H9 (cell line): ENCODE measurements at regions not wholly inside any gene's neighbourhood (a gene's known extent, or its start where the extent isn't known, plus 50 kb on each side); places are given as distances from the start of the nearest gene placed in this dataset.

Experiments used
- DNase-seq: peaks from one replicate; pipeline ENCODE4 v3.0.0-alpha.2; 2017
- H2AFZ ChIP-seq: one replicate; pipeline ENCODE4 v1.6.1; 2013; ENCODE audit warnings: mild to moderate bottlenecking, low read length, control low read depth, moderate library complexity
- H2AK5ac ChIP-seq: 2 replicates; pipeline ENCODE4 v1.6.1; 2013; ENCODE audit warnings: low read length, control low read depth, mixed read lengths; ENCODE audit not compliant: insufficient read length
- H2BK120ac ChIP-seq: one replicate; pipeline ENCODE4 v1.6.1; 2013; ENCODE audit warnings: low read depth, mild to moderate bottlenecking, low read length, control low read depth, inconsistent platforms; ENCODE audit not compliant: poor library complexity, severe bottlenecking
- H2BK12ac ChIP-seq: 2 replicates; pipeline ENCODE4 v1.6.1; 2013; ENCODE audit warnings: low read length, control low read depth, mixed read lengths, low read depth; ENCODE audit not compliant: insufficient read length
- H2BK15ac ChIP-seq: 2 replicates; pipeline ENCODE4 v1.6.1; 2013; ENCODE audit warnings: low read depth, low read length, control low read depth
- H2BK20ac ChIP-seq: one replicate; pipeline ENCODE4 v1.6.1; 2013; ENCODE audit warnings: low read depth, mild to moderate bottlenecking, low read length, control low read depth, inconsistent platforms; ENCODE audit not compliant: poor library complexity, severe bottlenecking
- H2BK5ac ChIP-seq: 2 replicates; pipeline ENCODE4 v1.6.1; 2013; ENCODE audit warnings: low read length, control low read depth, mixed read lengths; ENCODE audit not compliant: insufficient read length
- H3K14ac ChIP-seq: 2 replicates; pipeline ENCODE4 v1.6.1; 2013; ENCODE audit warnings: low read length, control low read depth; ENCODE audit not compliant: insufficient read depth
- H3K18ac ChIP-seq: 2 replicates; pipeline ENCODE4 v1.6.1; 2013; ENCODE audit warnings: low read depth, mild to moderate bottlenecking, mixed read lengths, low read length, control low read depth; ENCODE audit not compliant: insufficient read length
- H3K23ac ChIP-seq: 2 replicates; pipeline ENCODE4 v1.6.1; 2013; ENCODE audit warnings: low read length, control low read depth, mixed read lengths, low read depth; ENCODE audit not compliant: insufficient read length
- H3K23me2 ChIP-seq: 2 replicates; pipeline ENCODE4 v1.6.1; 2013; ENCODE audit warnings: low read depth, mild to moderate bottlenecking, mixed read lengths, low read length, control low read depth; ENCODE audit not compliant: insufficient read length, poor library complexity, severe bottlenecking
- H3K27ac ChIP-seq: 2 replicates; pipeline ENCODE4 v1.5.1; 2013; ENCODE audit warnings: low read length, control low read depth, mixed read lengths, low read depth; ENCODE audit not compliant: insufficient read length
- H3K27me3 ChIP-seq: 2 replicates; pipeline ENCODE4 v1.6.1; 2013; ENCODE audit warnings: low read length, control low read depth, inconsistent platforms; ENCODE audit not compliant: insufficient read depth
- H3K4ac ChIP-seq: 2 replicates; pipeline ENCODE4 v1.6.1; 2013; ENCODE audit warnings: low read depth, mild to moderate bottlenecking, control low read depth, inconsistent platforms, low read length, moderate library complexity
- H3K4me1 ChIP-seq: 2 replicates; pipeline ENCODE4 v1.6.1; 2013; ENCODE audit warnings: low read length, control low read depth, inconsistent platforms; ENCODE audit not compliant: insufficient read depth
- H3K4me2 ChIP-seq: 2 replicates; pipeline ENCODE4 v1.6.1; 2013; ENCODE audit warnings: low read length, control low read depth, mixed read lengths; ENCODE audit not compliant: insufficient read length, insufficient read depth
- H3K56ac ChIP-seq: 2 replicates; pipeline ENCODE4 v1.6.1; 2013; ENCODE audit warnings: low read depth, mild to moderate bottlenecking, mixed read lengths, low read length, control low read depth; ENCODE audit not compliant: insufficient read length
- H3K79me1 ChIP-seq: 2 replicates; pipeline ENCODE4 v1.6.1; 2013; ENCODE audit warnings: low read depth, mild to moderate bottlenecking, moderate library complexity, low read length, control low read depth, inconsistent platforms; ENCODE audit not compliant: insufficient read depth, poor library complexity, severe bottlenecking
- H3K79me2 ChIP-seq: 2 replicates; pipeline ENCODE4 v1.6.1; 2013; ENCODE audit warnings: low read length, control low read depth, inconsistent platforms; ENCODE audit not compliant: insufficient read depth
- H3K9ac ChIP-seq: 2 replicates; pipeline ENCODE4 v1.6.1; 2013; ENCODE audit warnings: low read length, control low read depth, mixed read lengths; ENCODE audit not compliant: insufficient read length; ENCODE audit errors: extremely low read depth
- H3K9me3 ChIP-seq: one replicate; pipeline ENCODE4 v1.6.1; 2013; ENCODE audit warnings: low read depth, low read length, inconsistent platforms; ENCODE audit not compliant: control insufficient read depth
- H3T11ph ChIP-seq: one replicate; pipeline ENCODE4 v1.6.1; 2013; ENCODE audit warnings: mild to moderate bottlenecking, low read length, control low read depth, inconsistent platforms
- H4K20me1 ChIP-seq: one replicate; pipeline ENCODE4 v1.6.1; 2013; ENCODE audit not compliant: control insufficient read depth, insufficient read length, insufficient read depth
- H4K5ac ChIP-seq: 2 replicates; pipeline ENCODE4 v1.6.1; 2013; ENCODE audit warnings: low read depth, mild to moderate bottlenecking, mixed read lengths, low read length, control low read depth; ENCODE audit not compliant: insufficient read length
- H4K8ac ChIP-seq: replicated peaks from 2 replicates; pipeline ENCODE4 v1.6.1; 2013; ENCODE audit warnings: low read length, control low read depth, mixed read lengths, low read depth; ENCODE audit not compliant: insufficient read length
- H4K91ac ChIP-seq: 2 replicates; pipeline ENCODE4 v1.6.1; 2013; ENCODE audit warnings: low read depth, mild to moderate bottlenecking, moderate library complexity, mixed read lengths, low read length, control low read depth; ENCODE audit not compliant: insufficient read length
- H3K27ac Mint-ChIP-seq, 3 experiments: 2 replicates in 2 of 3; 3 replicates in 1 of 3; pipeline ENCODE4 v1.8.0; 2020 to 2021; ENCODE audit warnings: mixed read lengths in 3 of 3, mild to moderate bottlenecking in 1 of 3, moderate library complexity in 1 of 3
- H3K27me3 Mint-ChIP-seq: 2 replicates; pipeline ENCODE4 v1.8.0; 2021; ENCODE audit warnings: low read depth, mild to moderate bottlenecking, moderate library complexity, mixed read lengths
- H3K36me3 Mint-ChIP-seq, 3 experiments: 2 replicates in 2 of 3; 3 replicates in 1 of 3; pipeline ENCODE4 v1.8.0; 2020 to 2021; ENCODE audit warnings: low read depth in 3 of 3, mixed read lengths in 3 of 3; ENCODE audit not compliant: insufficient read depth in 1 of 3
- H3K4me1 Mint-ChIP-seq, 2 experiments: 2 replicates each; pipeline ENCODE4 v1.8.0; 2020; ENCODE audit warnings: mixed read lengths in 2 of 2
- H3K4me3 Mint-ChIP-seq, 2 experiments: 2 replicates in 1 of 2; 3 replicates in 1 of 2; pipeline ENCODE4 v1.8.0; 2020 to 2021; ENCODE audit warnings: mild to moderate bottlenecking in 2 of 2, mixed read lengths in 2 of 2, moderate library complexity in 1 of 2
- H3K9me3 Mint-ChIP-seq, 2 experiments: 2 replicates in 1 of 2; 3 replicates in 1 of 2; pipeline ENCODE4 v1.8.0; 2020; ENCODE audit warnings: mild to moderate bottlenecking in 2 of 2, mixed read lengths in 2 of 2, moderate library complexity in 1 of 2
- CTCF ChIP-seq: fragments of 200-600 bp; sonication (generic); conservative IDR thresholded peaks from 3 replicates; pipeline ENCODE4 v1.8.0; 2021; ENCODE audit warnings: antibody characterized with exemption, mild to moderate bottlenecking
- WGBS: extraction: QIAGEN DNeasy Blood & Tissue Kit; methylation state at CpG from one replicate; pipeline ENCODE4 v1.1.7; 2013; ENCODE audit warnings: missing lambda C conversion rate, low lambda C conversion rate, mixed read lengths; ENCODE audit not compliant: insufficient read length; ENCODE audit errors: extremely low coverage; 5-methylcytosine and 5-hydroxymethylcytosine counted together

- no peaks in the 10 kb centered on the region for H3K79me1 ChIP-seq
- H3K14ac ChIP-seq, result no peak overlapping the region
- no peak overlapping the region for H2AFZ ChIP-seq
- no CpG with 5 or more reads among the region's 5 CpGs for WGBS
- Mint-ChIP-seq H3K9me3 (no peaks in the 10 kb centered on the region), H3K4me1 (peaks cover 0 to 5% of the 10 kb centered on the region in 2 experiments; a peak in 2 of 4 replicates), H3K36me3 (no peaks in the 10 kb centered on the region), H3K27me3 (peaks cover 4% of the 10 kb centered on the region; the same call in 1 of the 2 replicates), H3K4me3 (no peak overlapping the region), H3K27ac (no peak overlapping the region)
- no peak overlapping the region for H3K4me2 ChIP-seq
- H2BK12ac ChIP-seq, result no peak overlapping the region
- no peak for TF ChIP-seq CTCF
- no peaks in the 10 kb centered on the region for H3K23me2 ChIP-seq
- no peak overlapping the region for H3K56ac ChIP-seq
- no peaks in the 10 kb centered on the region for H3K79me2 ChIP-seq
- H3K9me3 ChIP-seq, result no peaks in the 10 kb centered on the region
- no peak overlapping the region for H2BK20ac ChIP-seq
- no peak overlapping the region for H3K9ac ChIP-seq
- H3K18ac ChIP-seq, result no peak overlapping the region
- H3K4ac ChIP-seq, result no peak overlapping the region
- H4K5ac ChIP-seq, result no peak overlapping the region
- H3T11ph ChIP-seq, result no peak overlapping the region
- H2BK15ac ChIP-seq, result no peak overlapping the region
- no peak overlapping the region for H2BK5ac ChIP-seq
- no peaks in the 10 kb centered on the region for H4K20me1 ChIP-seq
- no peak overlapping the region for H3K23ac ChIP-seq
- H3K4me1 ChIP-seq, result no peaks in the 10 kb centered on the region
- no peak for DNase-seq
- no peaks in the 10 kb centered on the region for H3K27me3 ChIP-seq
- no peak overlapping the region for H2AK5ac ChIP-seq
- no peak overlapping the region for H3K27ac ChIP-seq
- H4K8ac ChIP-seq, result no peak overlapping the region
- no peak overlapping the region for H2BK120ac ChIP-seq
- no peak overlapping the region for H4K91ac ChIP-seq
These were observed 222.6 kb upstream of the SPRED2 start for GRCh38 chr2:65655000-65655399.
